Caco-2 (cell line): ENCODE measurements at regions not wholly inside any gene's neighbourhood (a gene's known extent, or its start where the extent isn't known, plus 50 kb on each side); places are given as distances from the start of the nearest gene placed in this dataset.
A peak's percentile ranks its signal among the peaks of the same experiment; 100 is the strongest.

Experiments
- BruUV-seq: library from RNA; stranded (reverse); fragments of 400-500 nt; replicated peaks from 2 replicates; lab custom pipeline; 2021; lab: Mats Ljungman, UMichigan
- CTCF ChIA-PET: fragments of 300-600 bp; sonication (Branson Sonifier 250); formaldehyde crosslinking; loops from one replicate; lab custom pipeline; 2022; ENCODE audit warnings: antibody characterized with exemption; lab: Charles Lee
- POLR2A ChIA-PET: fragments of 300-600 bp; sonication (Branson Sonifier 250); formaldehyde crosslinking; loops from one replicate; lab custom pipeline; 2022; ENCODE audit warnings: antibody characterized with exemption; lab: Charles Lee
- DNase-seq, 2 experiments: peaks; one replicate each; pipeline versions ENCODE4 v3.0.0 to v3.0.0-alpha.2; 2020 to 2022
- H3K27me3 ChIP-seq: replicated peaks from 2 replicates; pipeline ENCODE4 v1.6.0; 2011; ENCODE audit warnings: low read length; ENCODE audit not compliant: control insufficient read depth, insufficient read depth
- H3K36me3 ChIP-seq: 2 replicates; pipeline ENCODE4 v1.5.1; 2011; ENCODE audit warnings: low read length; ENCODE audit not compliant: control insufficient read depth, insufficient read depth
- H3K4me1 ChIP-seq: fragments of 250-450 bp; sonication (Bioruptor Pico); 2 replicates; pipeline ENCODE4 v1.5.1; 2020; ENCODE audit warnings: mild to moderate bottlenecking
- H3K4me3 ChIP-seq: 2 replicates; pipeline ENCODE4 v1.5.1; 2011; ENCODE audit warnings: low read depth, mild to moderate bottlenecking, control low read depth, low read length
- H3K9me3 ChIP-seq: fragments of 250-450 bp; sonication (Bioruptor Pico); 2 replicates; pipeline ENCODE4 v1.5.1; 2020; ENCODE audit warnings: mild to moderate bottlenecking, moderate library complexity
- H3K27ac Mint-ChIP-seq: one replicate; pipeline ENCODE4 v1.8.0; 2022; ENCODE audit warnings: mixed read lengths; ENCODE audit not compliant: unreplicated experiment
- H3K27me3 Mint-ChIP-seq: one replicate; pipeline ENCODE4 v1.8.0; 2022; ENCODE audit warnings: mixed read lengths; ENCODE audit not compliant: insufficient read depth, unreplicated experiment
- H3K36me3 Mint-ChIP-seq: one replicate; pipeline ENCODE4 v1.8.0; 2022; ENCODE audit warnings: mild to moderate bottlenecking, mixed read lengths; ENCODE audit not compliant: insufficient read depth, unreplicated experiment
- H3K4me1 Mint-ChIP-seq: one replicate; pipeline ENCODE4 v1.8.0; 2022; ENCODE audit warnings: low read depth, mixed read lengths; ENCODE audit not compliant: unreplicated experiment
- H3K4me3 Mint-ChIP-seq: one replicate; pipeline ENCODE4 v1.8.0; 2022; ENCODE audit warnings: mild to moderate bottlenecking, moderate library complexity, mixed read lengths; ENCODE audit not compliant: unreplicated experiment
- H3K9me3 Mint-ChIP-seq: one replicate; pipeline ENCODE4 v1.8.0; 2022; ENCODE audit warnings: mixed read lengths; ENCODE audit not compliant: unreplicated experiment
- CTCF ChIP-seq, 2 experiments: fragments of 200-600 bp in 1 of 2; IDR thresholded peaks; 1 replicate in 1 of 2; 2 replicates in 1 of 2; pipeline versions ENCODE4 v1.5.1 to v1.8.0; 2011 to 2022; ENCODE audit warnings: antibody characterized with exemption in 1 of 2, control low read depth in 1 of 2, inconsistent platforms in 1 of 2, low read depth in 1 of 2, low read length in 1 of 2, mild to moderate bottlenecking in 1 of 2, moderate library complexity in 1 of 2; ENCODE audit not compliant: insufficient read depth in 1 of 2, severe bottlenecking in 1 of 2, unreplicated experiment in 1 of 2
- intact Hi-C: fragments of 100-400 bp; cut with micrococcal nuclease; formaldehyde crosslinking; loops from one replicate; pipeline ENCODE4 v1.10.0; 2022; ENCODE audit not compliant: unreplicated experiment

GRCh38 chr18:54672109-54672508 is 81.1 kb downstream of the DYNAP start:
- Mint-ChIP-seq H3K27me3 (no peaks in the 10 kb centered on the region), H3K4me3 (no peak overlapping the region), H3K9me3 (no peaks in the 10 kb centered on the region), H3K4me1 (peaks cover 7% of the 10 kb centered on the region), H3K36me3 (no peaks in the 10 kb centered on the region), H3K27ac (no peak overlapping the region)
- BruUV-seq = no TSS peak
- no peak overlapping the region for H3K4me3 ChIP-seq
- H3K4me1 ChIP-seq = peaks cover 8% of the 10 kb centered on the region
- CTCF ChIA-PET = interaction anchor here (0.6 kb wide), 1 partner anchor 11 kb away, joined by 4 read pairs; no protein-coding TSS in a partner anchor
- TF ChIP-seq CTCF (IDR thresholded peaks at IDR 0.05; ENCODE audit: insufficient read depth in 1 of 2, low read depth in 1 of 2, low read length in 1 of 2, severe bottlenecking in 1 of 2, unreplicated experiment in 1 of 2) = no peak
- intact Hi-C loops = loop anchor here (10.0 kb wide), 1 partner anchor 117 kb away; no protein-coding TSS in a partner anchor
- POLR2A ChIA-PET = no interaction called here
- no peaks in the 10 kb centered on the region for H3K27me3 ChIP-seq
- no peaks in the 10 kb centered on the region for H3K36me3 ChIP-seq
- no peaks in the 10 kb centered on the region for H3K9me3 ChIP-seq
- DNase-seq = no peak

GRCh38 chr18:54672846-54673475 is 81.9 kb downstream of the DYNAP start:
- peaks cover 7% of the 10 kb centered on the region for H3K4me1 Mint-ChIP-seq
- no peaks in the 10 kb centered on the region for H3K27me3 Mint-ChIP-seq
- POLR2A ChIA-PET = no interaction called here
- Histone ChIP-seq H3K27me3 (no peaks in the 10 kb centered on the region), H3K36me3 (no peaks in the 10 kb centered on the region), H3K4me3 (no peak overlapping the region), H3K4me1 (peaks cover 8% of the 10 kb centered on the region), H3K9me3 (no peaks in the 10 kb centered on the region)
- no peak overlapping the region for H3K4me3 Mint-ChIP-seq
- no peaks in the 10 kb centered on the region for H3K9me3 Mint-ChIP-seq
- BruUV-seq = no TSS peak
- TF ChIP-seq CTCF (IDR thresholded peaks at IDR 0.05; ENCODE audit: insufficient read depth in 1 of 2, low read depth in 1 of 2, low read length in 1 of 2, severe bottlenecking in 1 of 2, unreplicated experiment in 1 of 2) = no peak
- H3K27ac Mint-ChIP-seq = no peak overlapping the region
- DNase-seq = peak; percentile 32 to 58
- intact Hi-C loops = loop anchor here (10.0 kb wide), 1 partner anchor 118 kb away; no protein-coding TSS in a partner anchor
- CTCF ChIA-PET = no interaction called here
- no peaks in the 10 kb centered on the region for H3K36me3 Mint-ChIP-seq

GRCh38 chr18:54673936-54674335 is 82.9 kb downstream of the DYNAP start:
- Histone ChIP-seq H3K4me1 (peaks cover 8% of the 10 kb centered on the region), H3K9me3 (no peaks in the 10 kb centered on the region), H3K36me3 (no peaks in the 10 kb centered on the region), H3K27me3 (no peaks in the 10 kb centered on the region), H3K4me3 (no peak overlapping the region)
- Mint-ChIP-seq H3K4me3 (no peak overlapping the region), H3K4me1 (peaks cover 7% of the 10 kb centered on the region), H3K9me3 (no peaks in the 10 kb centered on the region), H3K36me3 (no peaks in the 10 kb centered on the region), H3K27me3 (no peaks in the 10 kb centered on the region), H3K27ac (no peak overlapping the region)
- no peak for DNase-seq
- ChIA-PET POLR2A (no interaction called here), CTCF (no interaction called here)
- no peak for TF ChIP-seq CTCF (IDR thresholded peaks at IDR 0.05; ENCODE audit: insufficient read depth in 1 of 2, low read depth in 1 of 2, low read length in 1 of 2, severe bottlenecking in 1 of 2, unreplicated experiment in 1 of 2)
- intact Hi-C loops = loop anchor here (10.0 kb wide), 1 partner anchor 119 kb away; no protein-coding TSS in a partner anchor
- BruUV-seq = no TSS peak
